Kidney tubule cell (primary cell): ENCODE measurements at regions not wholly inside any gene's neighbourhood (a gene's known extent, or its start where the extent isn't known, plus 50 kb on each side); places are given as distances from the start of the nearest gene placed in this dataset.

Experiments
- DNase-seq: peaks from one replicate; pipeline ENCODE4 v3.0.0-alpha.2; 2018; ENCODE audit warnings: low spot score

- DNase-seq, result no peak
Observed at GRCh38 chr2:2828774-2829368, 497.8 kb upstream of the MYT1L start.

DNA sequence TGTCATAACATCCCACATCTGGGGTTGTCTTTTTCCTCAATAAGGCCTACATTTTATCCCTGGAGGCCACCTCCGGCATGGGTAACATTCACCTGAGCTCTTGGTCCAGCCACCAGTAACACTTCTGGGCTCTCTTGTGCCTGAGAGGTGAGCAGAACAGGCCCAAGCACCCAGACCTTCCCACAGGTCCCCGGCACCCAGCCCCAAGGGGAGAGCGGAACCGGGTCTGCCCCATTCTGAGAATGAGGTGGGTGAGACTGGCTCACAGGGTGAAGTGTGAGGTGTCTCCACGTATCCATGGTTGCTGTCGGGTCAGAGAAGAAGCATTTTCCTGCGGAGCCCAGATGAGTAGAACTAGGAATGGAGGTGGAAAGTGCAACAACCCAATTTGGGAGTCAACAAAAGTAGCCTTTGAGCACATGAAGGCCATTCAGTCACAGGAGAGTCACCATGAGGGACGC is 496.7 kb upstream of the MYT1L start:
- no peak for DNase-seq

GRCh38 chr2:2827046-2827636 is 496.1 kb upstream of the MYT1L start:
- DNase-seq, result no peak

DNA sequence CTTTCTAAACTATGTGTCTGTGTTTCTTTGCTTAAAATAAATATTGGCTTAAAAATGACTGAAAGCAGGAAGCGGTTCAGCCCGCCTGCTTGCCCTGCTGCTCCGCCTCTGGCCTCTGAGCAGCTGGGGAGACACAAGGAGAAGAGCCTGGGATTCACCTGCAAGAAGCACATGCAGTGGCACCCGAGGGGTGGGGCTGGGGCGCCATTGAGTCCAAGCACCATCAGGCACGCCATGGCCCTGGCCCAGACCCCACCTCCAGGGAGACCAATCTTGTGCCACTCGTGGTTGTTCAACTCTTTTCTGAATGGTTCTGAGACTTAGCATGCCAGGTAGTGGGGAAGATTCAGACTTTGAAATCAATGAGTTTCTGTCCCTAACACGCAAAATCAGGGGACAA is 495.5 kb upstream of the MYT1L start:
- no peak for DNase-seq

- DNase-seq, result no peak
Observed at GRCh38 chr2:2826209-2826551, 495.1 kb upstream of the MYT1L start.

DNA sequence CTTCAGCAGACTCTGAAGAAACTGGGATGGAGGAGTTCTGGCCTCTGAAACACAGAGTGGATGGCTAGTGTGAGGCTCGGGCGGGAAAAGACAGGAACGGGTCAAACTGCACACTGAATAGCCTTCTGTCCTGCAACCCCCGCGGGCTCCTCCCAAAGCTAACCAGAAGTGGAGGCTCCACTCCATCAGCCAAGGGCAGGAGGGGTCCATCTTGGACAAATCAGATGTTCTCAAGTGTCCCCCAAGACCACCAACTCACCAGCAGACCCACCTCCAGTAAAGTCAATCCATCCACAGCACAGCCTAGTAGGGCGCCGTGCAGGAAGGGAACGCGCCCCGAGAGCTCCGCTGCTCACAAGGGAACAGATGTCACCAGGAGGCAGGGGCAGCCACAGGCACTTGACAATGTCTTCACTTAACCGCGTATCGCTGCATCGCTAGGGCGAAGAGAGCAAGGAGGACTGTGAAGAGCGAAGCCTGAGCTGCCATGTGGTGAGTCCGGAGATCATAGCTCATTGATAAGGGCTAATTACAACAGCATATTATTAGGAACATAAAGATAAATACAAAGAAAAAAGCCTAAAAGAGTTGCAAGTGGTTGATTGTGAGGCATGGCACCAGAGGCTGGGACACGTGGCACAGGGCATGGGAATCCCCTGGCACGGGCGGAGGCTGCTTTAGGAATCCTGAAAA is 494.6 kb upstream of the MYT1L start:
- DNase-seq, result no peak

DNA sequence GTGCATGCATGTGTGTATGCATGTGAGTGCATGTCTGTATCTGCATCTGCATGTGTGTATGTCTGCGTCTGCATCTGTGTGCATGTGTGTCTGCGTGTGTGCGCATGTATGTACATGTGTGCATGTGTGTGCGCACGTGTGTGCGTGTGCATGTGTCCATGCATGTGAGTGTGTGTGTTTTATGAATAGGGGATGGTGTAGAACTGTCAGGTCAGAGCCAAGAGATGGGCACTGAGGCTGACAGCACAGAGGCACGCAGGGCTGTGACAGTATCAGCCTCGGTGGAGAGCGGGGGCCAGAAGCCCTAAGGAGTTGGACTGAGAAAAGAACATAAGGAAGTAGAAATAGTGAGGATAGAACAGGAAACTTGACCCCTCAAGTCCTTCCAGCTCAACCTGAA is 494.0 kb upstream of the MYT1L start:
- DNase-seq, result no peak

DNA sequence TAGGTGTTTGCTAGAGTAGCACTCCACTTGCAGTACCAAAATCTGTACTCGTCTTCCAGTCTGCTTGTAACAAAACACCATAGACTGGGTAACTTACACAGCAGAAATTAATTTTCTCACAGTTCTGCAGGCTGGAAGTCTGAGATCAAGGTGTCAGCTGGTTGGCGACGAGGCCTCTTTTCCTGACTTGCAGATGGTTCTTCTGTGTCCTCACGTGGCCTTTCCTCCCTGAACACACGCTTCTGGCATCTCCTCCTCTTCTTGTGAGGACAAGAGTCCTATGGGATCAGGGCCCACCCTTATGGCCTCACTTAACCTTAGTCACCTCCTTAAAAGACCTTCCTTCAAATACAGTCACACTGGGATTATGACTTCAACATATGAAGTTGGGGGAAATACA is 493.5 kb upstream of the MYT1L start:
- no peak for DNase-seq

- no peak for DNase-seq
Observed at GRCh38 chr2:2823061-2823753, 492.1 kb upstream of the MYT1L start.

DNA sequence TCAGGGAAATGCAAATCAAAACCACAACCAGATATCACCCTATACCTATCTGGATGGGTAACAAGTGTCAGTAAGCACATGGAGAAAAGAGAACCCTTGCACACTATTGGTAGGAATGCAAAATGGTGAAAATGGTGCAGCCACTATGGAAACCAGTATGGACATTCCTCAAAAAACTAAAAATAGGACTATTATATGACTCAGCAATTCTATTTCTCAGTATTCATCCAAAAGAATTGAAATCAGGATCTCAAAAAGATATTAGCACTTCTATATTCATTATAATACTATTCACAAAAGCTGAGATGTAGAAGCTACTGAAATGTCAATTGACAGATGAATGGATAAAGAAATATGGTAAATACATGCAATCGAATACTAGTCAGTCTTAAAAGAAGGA is 491.1 kb upstream of the MYT1L start:
- DNase-seq, result no peak

GRCh38 chr2:2812648-2813047 is 481.6 kb upstream of the MYT1L start:
- DNase-seq, result no peak

DNA sequence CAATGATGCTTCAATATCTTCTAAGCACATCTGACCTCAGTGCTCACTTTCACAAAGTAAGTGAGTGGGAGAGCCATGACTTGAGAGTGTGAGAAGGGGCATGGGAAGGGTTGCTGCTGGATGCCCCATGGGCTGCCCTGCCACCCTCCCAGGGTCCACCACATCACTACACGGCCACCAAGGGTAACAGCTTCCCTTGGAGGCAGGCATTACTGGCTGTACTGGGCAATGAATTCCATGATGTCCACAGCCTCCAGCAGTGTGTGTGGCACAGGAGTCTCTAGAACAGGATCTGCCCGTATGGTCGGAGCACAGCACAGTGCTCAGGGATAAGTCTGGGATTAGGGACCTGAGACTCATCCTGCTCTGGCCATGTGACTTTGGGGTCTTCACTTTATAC is 481.0 kb upstream of the MYT1L start:
- no peak for DNase-seq

DNA sequence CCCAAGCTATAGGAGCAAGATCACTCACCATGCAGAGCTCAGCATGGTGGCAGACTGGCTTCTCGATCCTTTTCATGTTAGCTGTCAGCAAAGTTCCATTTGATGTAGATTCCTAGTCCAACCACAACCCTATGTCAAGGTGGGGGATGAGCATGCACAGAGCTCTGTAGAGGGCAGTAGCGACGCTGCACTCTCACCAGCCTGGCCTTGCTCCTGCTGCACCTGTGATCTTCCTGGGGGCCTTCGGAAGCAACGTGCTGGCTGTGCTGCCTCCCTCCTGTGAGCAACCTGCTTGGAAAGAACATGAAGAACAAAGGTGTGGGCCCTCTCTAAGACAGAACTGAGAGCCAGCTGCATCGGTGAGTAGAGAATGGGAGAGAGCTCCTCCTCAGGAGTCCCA is 479.4 kb upstream of the MYT1L start:
- no peak for DNase-seq

GRCh38 chr2:2809771-2810170 is 478.7 kb upstream of the MYT1L start:
- no peak for DNase-seq

DNA sequence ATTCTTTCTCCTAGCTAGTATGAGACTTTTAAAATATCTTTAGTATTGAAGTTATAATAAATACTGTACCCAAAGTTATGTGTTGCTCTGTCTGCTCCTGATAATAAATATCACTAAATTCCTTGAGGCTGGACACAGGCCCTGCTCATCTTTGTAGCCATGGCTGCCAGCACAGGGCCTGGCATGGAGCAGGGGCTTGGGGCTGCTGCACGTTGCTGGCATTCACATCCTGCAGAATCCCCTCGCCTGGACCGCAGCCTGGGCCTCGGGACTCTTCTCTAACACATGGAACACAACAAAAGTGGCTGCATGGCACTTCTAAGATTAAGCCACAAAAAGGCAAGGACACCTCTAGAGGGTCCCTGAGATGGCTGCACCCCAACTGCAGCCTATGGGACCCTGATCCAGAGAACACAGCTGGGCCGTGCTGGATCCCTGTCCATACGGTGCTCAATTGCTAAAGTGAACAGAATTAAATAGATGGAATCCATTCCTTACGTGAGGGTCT is 477.5 kb upstream of the MYT1L start:
- no peak for DNase-seq

- DNase-seq, result no peak
Observed at GRCh38 chr2:2806711-2807110, 475.6 kb upstream of the MYT1L start.

DNA sequence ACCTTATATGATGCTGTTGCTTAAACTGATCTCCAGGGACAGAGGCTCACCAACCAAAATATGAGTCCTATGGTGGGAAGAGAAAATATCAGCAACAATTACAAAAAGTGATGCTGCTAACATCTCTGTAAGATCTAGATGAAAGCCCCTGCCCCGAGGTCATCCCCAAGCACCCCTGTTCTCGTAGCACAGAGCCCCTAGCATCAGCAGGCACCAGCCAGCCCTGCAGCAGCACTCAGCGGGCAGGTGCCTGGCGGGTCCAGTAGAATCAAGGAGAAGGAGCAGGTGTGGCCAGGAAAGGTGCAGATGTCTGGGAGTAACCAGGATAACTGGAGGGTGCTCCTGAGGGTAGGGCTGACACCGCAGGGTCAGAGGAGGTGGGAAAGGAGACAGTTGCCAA is 474.2 kb upstream of the MYT1L start:
- no peak for DNase-seq

DNA sequence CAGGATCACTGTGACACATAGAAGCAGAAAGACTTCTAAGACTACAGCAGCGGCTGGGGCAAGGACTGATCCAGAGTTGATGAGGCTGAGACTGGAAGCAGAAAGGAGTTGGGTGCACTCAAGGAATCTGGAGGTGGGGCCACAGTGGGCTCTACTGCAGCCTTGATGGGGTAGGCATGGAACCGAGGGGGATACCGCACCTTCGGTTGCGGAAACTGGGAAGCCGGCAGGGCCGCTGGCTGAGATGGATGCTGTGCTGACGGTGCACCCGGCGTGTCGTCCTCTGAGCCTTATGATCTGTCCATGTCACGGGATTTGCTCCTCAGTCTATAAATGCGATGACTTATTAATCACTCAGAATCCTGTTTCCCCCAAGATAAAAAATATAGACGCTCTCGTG is 473.5 kb upstream of the MYT1L start:
- no peak for DNase-seq

GRCh38 chr2:2801458-2801857 is 470.4 kb upstream of the MYT1L start:
- DNase-seq, result no peak

DNA sequence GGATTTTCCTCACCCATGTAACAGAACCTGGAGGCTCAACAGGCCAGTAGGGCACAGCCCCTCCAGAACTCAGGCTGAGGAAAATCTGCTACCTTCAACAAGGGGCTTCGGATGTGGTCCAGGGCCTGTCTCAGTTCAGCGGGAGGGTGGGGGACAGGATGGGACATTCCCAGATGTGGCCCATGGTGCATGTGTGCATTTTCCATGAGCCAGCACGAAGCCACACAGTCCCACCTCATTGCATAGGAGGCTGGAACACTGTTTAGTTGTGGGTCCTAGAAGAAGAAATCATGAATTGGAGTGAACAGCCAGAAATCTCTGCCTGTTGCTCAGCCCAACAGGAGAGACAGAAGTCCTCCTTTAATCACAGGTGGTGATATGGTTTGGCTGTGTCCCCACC is 469.6 kb upstream of the MYT1L start:
- no peak for DNase-seq

- no peak for DNase-seq
Observed at GRCh38 chr2:2800001-2800400, 468.9 kb upstream of the MYT1L start.

- DNase-seq, result no peak
Observed at GRCh38 chr2:2799151-2799697, 468.1 kb upstream of the MYT1L start.

DNA sequence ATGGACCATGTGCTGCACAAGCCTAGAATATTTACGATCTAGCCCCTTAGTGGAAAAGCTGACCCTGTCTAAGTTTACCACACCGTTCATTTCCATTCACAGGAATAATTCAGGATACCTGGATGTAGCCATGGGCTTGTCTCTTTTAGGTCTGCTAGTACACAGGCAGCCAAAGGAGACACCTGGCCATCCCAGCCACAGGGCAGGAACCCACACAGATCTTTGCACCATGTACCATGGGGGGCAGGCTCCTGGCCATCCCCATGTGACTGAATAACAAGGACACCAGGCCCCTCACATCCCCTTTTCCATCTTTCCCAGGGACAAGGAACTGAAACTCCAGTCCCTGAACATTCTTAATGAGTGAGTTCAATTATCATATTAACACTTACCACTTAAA is 467.3 kb upstream of the MYT1L start:
- no peak for DNase-seq
